ENCODE measurements at regions not wholly inside any gene's neighbourhood (a gene's known extent, or its start where the extent isn't known, plus 50 kb on each side); places are given as distances from the start of the nearest gene placed in this dataset.

- TF ChIP-seq CTCF (IDR thresholded peaks at IDR 0.05; ENCODE audit: extremely low read depth in 1 of 2, insufficient read depth in 1 of 2, low read depth in 1 of 2, low read length in 2 of 2) = no peak
- TF ChIP-seq POLR2A (IDR thresholded peaks at IDR 0.05; ENCODE audit: low read depth, low read length) = no peak
- no peak for TF ChIP-seq MYC (IDR thresholded peaks at IDR 0.05; ENCODE audit: low read depth, low read length)
- TF ChIP-seq POLR2AphosphoS5 (IDR thresholded peaks at IDR 0.05; ENCODE audit: insufficient read depth, low read depth, low read length) = no peak
- no peak for TF ChIP-seq EZH2 (IDR thresholded peaks at IDR 0.05; ENCODE audit: borderline replicate concordance, low read depth, low read length, severe bottlenecking)
- no peak for TF ChIP-seq FOS (IDR thresholded peaks at IDR 0.05; ENCODE audit: borderline replicate concordance, insufficient read depth, low read length)
Measured at GRCh38 chr16:51062039-51062438, 89.0 kb downstream of the SALL1 start.

All from endothelial cell of umbilical vein (primary cell).